ENCODE measurements at regions not wholly inside any gene's neighbourhood (a gene's known extent, or its start where the extent isn't known, plus 50 kb on each side); places are given as distances from the start of the nearest gene placed in this dataset.

GRCh38 chr5:5686356-5686755, 263.9 kb downstream of the ICE1 start:
- H3K36me3 Mint-ChIP-seq (ENCODE audit: insufficient read depth in 1 of 3, low read depth in 3 of 3) = peaks cover 0 to 24% (median 5%) of the 10 kb centered on the region in 3 experiments; a peak in 5 of 7 replicates
- TF ChIP-seq CTCF (conservative IDR thresholded peaks at IDR 0.05) = no peak

More at GRCh38 chr5:5686356-5686755, 263.9 kb downstream of the ICE1 start:
- H4K8ac ChIP-seq (replicated peaks; ENCODE audit: insufficient read length, low read depth, low read length) = no peak overlapping the region
- no peak overlapping the region for H3K4ac ChIP-seq (ENCODE audit: low read depth, low read length)
- no peaks in the 10 kb centered on the region for H3K4me1 ChIP-seq (ENCODE audit: insufficient read depth, low read length)
- H4K20me1 ChIP-seq (ENCODE audit: control insufficient read depth, insufficient read depth, insufficient read length) = no peaks in the 10 kb centered on the region
- Mint-ChIP-seq H3K4me3 (no peak overlapping the region), H3K27me3 (ENCODE audit: low read depth) (peaks cover 6% of the 10 kb centered on the region; the same call in 1 of the 2 replicates), H3K9me3 (peaks cover 8 to 9% of the 10 kb centered on the region in 2 experiments; a peak in 4 of 5 replicates), H3K27ac (no peak overlapping the region), H3K4me1 (peaks cover 23 to 25% of the 10 kb centered on the region in 2 experiments)
- H4K5ac ChIP-seq (ENCODE audit: insufficient read length, low read depth, low read length) = no peak overlapping the region
- H3K79me2 ChIP-seq (ENCODE audit: insufficient read depth, low read length) = no peaks in the 10 kb centered on the region
- no peak overlapping the region for H2BK20ac ChIP-seq (ENCODE audit: low read depth, low read length, poor library complexity, severe bottlenecking)
- H3K9ac ChIP-seq (ENCODE audit: extremely low read depth, insufficient read length, low read length) = no peak overlapping the region
- H3K4me2 ChIP-seq (ENCODE audit: insufficient read depth, insufficient read length, low read length) = no peak overlapping the region
- no peak overlapping the region for H3T11ph ChIP-seq (ENCODE audit: low read length)
- H2BK120ac ChIP-seq (ENCODE audit: low read depth, low read length, poor library complexity, severe bottlenecking) = no peak overlapping the region
- no peaks in the 10 kb centered on the region for H3K79me1 ChIP-seq (ENCODE audit: insufficient read depth, low read depth, low read length, poor library complexity, severe bottlenecking)
- no peaks in the 10 kb centered on the region for H3K9me3 ChIP-seq (ENCODE audit: control insufficient read depth, low read depth, low read length)
- H3K23ac ChIP-seq (ENCODE audit: insufficient read length, low read depth, low read length) = no peak overlapping the region
- no peak overlapping the region for H3K27ac ChIP-seq (ENCODE audit: insufficient read length, low read depth, low read length)
- H3K23me2 ChIP-seq (ENCODE audit: insufficient read length, low read depth, low read length, poor library complexity, severe bottlenecking) = no peaks in the 10 kb centered on the region
- H3K14ac ChIP-seq (ENCODE audit: insufficient read depth, low read length) = no peak overlapping the region
- no peaks in the 10 kb centered on the region for H3K27me3 ChIP-seq (ENCODE audit: insufficient read depth, low read length)
- H4K91ac ChIP-seq (ENCODE audit: insufficient read length, low read depth, low read length) = no peak overlapping the region
- no peak overlapping the region for H2BK15ac ChIP-seq (ENCODE audit: low read depth, low read length)
- H3K18ac ChIP-seq (ENCODE audit: insufficient read length, low read depth, low read length) = no peak overlapping the region
- no peak for DNase-seq
- H2BK12ac ChIP-seq (ENCODE audit: insufficient read length, low read depth, low read length) = no peak overlapping the region
- no CpG with 5 or more reads among the region's 6 CpGs for WGBS (ENCODE audit: extremely low coverage, insufficient read length, low lambda C conversion rate)
- H2BK5ac ChIP-seq (ENCODE audit: insufficient read length, low read length) = no peak overlapping the region
- no peak overlapping the region for H2AFZ ChIP-seq (ENCODE audit: low read length)
- no peak overlapping the region for H3K56ac ChIP-seq (ENCODE audit: insufficient read length, low read depth, low read length)
- no peak overlapping the region for H2AK5ac ChIP-seq (ENCODE audit: insufficient read length, low read length)
